ENCODE measurements at regions not wholly inside any gene's neighbourhood (a gene's known extent, or its start where the extent isn't known, plus 50 kb on each side); places are given as distances from the start of the nearest gene placed in this dataset.

- TF ChIP-seq CTCF (IDR thresholded peaks at IDR 0.05) (no peak), POLR2A (IDR thresholded peaks at IDR 0.05) (no peak)
Observed at GRCh38 chr4:32341342-32341741, 1621.2 kb downstream of the PCDH7 start.

Data from right lobe of liver (tissue), 4 donors.